ENCODE measurements at regions not wholly inside any gene's neighbourhood (a gene's known extent, or its start where the extent isn't known, plus 50 kb on each side); places are given as distances from the start of the nearest gene placed in this dataset.
A peak's percentile ranks its signal among the peaks of the same experiment; 100 is the strongest.
"Not testable (repeated sequence)": the region's sequence is repeated elsewhere in the genome, so short reads cannot be mapped to it uniquely, and the experiment has no call there.

DNA sequence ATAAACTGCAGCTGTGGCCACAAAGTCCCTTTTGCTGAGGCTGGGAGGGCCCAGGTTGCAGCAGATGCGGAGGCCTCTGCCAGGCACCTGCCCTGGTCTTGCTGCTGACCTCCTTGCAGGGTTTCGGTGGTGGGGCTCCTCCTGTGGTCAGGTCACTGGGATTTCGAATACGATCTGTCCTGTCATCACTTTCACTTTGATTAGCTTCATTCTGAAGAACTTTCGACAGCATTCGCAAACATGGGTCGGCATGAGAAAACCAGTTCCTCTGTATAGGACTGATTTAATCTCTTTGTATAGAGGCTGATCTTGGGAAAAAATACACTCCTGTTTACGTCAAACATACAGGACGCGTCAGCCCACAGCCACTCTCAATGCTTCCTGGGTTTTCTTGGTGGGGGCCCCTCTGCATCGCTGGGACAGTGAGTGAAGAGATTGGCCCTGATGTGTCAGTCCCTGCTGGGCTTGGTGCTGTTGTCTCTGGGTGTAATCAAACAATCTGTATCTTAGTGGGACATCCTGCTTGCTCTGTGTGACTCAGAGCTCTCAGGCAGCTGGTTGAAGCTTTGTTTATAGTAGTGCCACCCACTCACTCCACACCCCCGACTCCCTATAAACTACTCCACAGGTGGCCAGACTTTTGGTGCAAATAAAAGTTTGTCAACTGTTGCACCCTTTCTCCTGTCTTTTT, 209.4 kb upstream of the CXCR4 start:
- DNase-seq (ENCODE audit: low read depth in 2 of 2), result peak; percentile 17 to 49

DNA sequence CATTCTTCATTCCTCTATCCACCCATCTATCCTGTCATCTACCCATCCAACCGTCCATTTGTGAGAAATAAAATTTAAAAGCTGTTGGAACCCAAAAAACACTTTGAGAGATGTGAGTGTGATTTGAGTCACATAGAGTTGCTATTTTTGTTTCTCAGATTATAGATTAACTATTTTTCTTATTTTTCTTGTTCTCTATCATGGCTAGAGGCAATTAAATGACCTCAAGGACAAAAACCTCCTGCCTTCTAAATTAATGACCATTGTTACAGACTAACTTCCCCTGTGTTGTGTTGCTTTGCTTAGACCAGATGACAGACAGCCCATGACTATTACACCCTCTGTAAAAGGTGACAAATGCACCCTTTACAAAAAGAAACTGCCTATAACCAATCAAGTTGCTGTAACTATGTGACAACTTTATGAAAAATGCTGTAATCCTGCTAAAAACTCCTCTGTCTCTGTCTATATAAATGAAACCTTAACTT, 207.9 kb upstream of the CXCR4 start:
- DNase-seq (ENCODE audit: low read depth in 2 of 2), result no peak

DNA sequence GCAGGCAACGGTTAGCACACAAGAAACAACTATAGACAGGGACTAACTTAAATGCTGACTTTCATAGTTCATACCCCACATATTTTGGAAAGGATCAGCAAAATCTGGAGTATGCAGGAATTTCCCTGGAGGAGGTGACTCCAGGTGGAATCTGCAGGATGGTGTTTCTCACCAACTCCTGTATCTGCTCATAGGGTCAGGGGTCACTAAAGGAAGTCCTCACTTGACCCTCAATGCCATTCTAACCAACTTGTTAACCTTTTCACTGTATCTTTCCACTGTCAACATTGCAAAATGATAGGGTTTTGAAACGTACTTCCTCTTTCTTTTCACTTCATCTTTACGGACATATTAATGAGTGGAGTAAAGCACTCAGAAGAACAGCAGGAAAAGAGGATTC, 207.0 kb upstream of the CXCR4 start:
- no peak for DNase-seq (ENCODE audit: low read depth in 2 of 2)

DNA sequence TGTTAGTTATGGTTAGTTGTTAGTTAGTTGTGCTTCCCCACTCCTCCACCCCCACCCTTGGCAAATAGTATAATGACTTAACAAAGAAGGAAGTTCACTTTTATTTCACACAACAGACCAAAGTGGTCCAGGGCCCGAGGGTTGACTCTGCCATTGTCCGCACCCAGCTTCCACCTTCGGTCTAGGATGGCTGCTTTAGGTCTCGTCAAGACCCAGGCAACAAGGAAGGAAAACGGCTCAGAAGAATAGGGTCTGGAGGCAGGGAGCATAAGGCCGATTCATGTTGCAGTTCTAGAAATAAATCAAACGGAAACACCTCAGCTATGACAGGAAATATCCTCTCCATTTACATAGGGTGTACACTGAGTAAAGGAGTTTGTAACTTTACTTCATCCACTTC, 206.0 kb upstream of the CXCR4 start:
- DNase-seq (ENCODE audit: low read depth in 2 of 2), result no peak

DNA sequence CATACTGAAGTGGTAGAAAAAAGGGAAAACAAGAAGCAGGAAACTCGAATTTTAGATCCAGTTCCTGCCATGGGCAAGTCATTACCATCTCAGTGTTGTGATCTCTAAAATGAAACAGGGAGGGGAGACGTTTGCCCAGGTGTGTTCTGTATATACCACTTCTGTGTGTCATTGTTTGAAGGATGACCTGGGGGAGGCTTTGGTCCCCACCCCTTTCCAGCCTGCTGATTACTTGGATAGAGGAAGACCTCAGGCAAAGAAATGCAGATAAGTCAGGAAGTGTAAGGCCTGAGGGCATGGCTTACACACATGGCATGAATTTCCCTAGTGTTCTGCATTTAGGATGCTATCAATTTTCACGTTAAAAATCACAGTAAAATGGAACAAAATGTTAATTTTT, 205.2 kb upstream of the CXCR4 start:
- DNase-seq (ENCODE audit: low read depth in 2 of 2), result no peak

DNA sequence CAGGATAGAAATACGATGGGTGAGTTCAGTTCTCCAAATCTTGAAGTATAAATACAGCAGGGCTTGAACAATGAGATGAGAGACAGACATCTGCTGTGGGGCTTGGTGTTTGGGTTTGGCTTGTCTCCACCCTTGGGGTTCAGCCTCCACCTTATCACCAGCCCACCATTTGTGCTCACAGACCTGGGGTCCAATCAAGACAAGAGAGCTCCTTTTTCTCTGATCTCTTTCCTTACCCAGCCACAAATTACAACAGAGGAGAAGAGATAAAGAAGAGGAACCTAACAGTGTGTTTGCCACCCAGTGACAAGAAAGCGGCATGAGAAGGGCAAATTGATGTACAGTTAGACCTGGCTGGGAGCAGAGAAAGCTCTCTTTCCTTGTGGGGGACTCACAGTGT, 204.5 kb upstream of the CXCR4 start:
- no peak for DNase-seq (ENCODE audit: low read depth in 2 of 2)

DNA sequence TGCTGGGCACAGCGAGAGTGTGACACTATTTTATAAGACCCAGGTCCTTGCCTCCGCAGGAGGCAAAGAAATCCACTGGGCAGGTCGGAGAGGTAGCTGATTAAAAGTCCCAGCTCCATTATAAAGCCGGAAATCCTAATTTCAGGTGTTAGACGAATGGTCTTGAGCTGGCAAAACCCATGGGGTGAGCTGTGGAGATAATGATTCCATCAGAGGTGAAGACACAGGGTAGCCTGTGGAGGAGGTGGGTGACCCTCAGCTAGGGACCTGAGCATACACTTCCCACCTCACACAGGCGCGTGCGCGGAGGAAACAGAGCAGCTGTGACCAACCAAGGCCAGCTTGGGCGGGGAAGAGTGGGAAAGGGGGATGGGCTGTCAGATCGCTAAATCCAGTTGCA, 201.7 kb upstream of the CXCR4 start:
- no peak for DNase-seq (ENCODE audit: low read depth in 2 of 2)

DNA sequence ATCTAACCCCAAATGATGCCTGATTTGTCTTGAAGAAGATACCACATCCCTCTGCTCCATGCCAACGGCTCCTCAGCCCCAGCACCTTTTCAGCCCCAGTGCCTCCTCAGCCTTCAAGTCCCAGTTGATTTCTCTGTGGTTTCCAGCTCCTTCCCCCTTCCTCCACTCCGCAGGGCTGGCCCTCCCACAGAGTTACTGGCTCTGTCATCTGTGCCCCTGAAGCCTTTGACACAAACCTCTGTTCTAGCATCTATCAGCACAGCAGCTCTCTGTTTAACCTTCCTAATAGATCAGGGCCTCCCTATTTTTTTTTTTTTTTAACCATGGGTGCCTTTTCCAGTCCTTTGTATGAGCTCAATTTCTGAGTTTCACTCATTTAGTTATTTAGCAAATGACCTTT, 201.3 kb upstream of the CXCR4 start:
- no peak for DNase-seq (ENCODE audit: low read depth in 2 of 2)

DNA sequence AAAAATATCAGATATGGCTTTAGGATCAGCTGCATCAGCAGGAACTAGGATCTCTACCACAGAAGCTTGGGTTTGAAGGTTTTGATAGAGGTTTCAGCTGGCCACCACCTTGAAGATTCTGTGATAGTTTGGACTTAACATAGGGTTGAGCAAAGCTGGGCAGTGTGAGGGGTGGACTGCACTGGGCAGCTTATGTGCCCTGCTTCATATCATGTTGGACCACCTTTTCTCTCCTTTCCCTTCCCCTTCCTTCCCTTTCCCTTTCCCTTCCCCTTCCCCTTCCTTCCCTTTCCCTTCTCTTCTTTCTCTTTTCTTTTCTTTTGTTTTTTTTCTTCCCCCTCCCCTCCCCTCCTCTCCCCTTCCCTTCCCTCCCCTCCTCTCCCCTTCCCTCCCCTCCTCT, 196.3 kb upstream of the CXCR4 start:
- DNase-seq (ENCODE audit: low read depth in 2 of 2), result no peak

DNA sequence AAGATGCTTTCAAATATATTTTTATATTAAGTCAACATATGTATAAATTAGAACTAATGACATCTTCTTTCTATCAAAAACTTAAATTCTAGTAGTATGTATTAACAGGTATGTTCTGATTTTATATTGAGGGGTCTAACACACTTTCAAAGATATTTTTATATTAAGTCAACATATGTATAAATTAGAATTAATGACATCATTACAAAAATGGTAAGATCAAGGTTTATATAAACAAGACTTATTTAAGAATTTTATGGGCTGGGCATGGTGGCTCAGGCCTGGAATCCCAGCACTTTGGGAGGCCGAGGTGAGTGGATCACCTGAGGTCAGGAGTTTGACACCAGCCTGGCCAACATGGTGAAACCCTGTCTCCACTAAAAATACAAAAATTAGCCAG, 194.6 kb upstream of the CXCR4 start:
- DNase-seq (ENCODE audit: low read depth in 2 of 2), result not testable (repeated sequence)

DNA sequence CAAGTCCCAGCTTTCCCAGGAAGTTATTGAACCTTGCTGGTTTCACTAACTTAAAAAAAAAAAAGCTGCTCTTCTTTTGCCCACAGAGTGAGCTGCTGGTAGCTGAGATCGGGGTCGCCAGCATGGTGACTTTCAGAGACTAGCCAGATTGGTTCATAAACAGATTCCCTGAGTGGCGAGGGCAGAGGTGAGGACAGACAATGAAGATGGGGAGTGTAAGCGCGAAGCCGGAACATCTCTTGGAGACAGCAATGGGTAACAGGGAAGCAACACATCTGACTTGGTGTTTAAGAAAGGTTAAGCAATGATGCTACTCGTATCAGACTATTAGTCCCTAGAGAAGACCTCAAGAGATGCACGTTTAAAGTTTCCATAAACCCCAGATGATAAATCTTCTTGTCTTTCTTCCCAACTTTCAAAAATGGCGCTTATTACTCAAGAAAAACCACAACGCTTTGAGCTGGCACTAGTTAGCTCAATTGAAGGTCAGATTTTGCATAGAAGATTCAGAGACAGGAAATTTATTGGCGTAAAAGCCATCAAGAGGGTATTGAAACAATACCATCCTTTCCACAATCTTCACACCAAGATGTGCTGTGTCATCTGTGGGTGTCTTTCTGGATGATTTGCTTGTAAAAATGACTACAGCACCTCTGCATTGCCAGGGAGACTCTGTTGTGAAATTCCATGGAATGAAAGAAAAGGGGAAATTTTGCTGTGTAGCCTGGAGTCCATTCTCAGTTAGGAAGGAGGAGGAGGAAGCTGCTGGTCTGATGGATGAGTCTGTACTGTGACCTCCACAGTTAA, 193.1 kb upstream of the CXCR4 start:
- DNase-seq (ENCODE audit: low read depth in 2 of 2), result no peak

DNA sequence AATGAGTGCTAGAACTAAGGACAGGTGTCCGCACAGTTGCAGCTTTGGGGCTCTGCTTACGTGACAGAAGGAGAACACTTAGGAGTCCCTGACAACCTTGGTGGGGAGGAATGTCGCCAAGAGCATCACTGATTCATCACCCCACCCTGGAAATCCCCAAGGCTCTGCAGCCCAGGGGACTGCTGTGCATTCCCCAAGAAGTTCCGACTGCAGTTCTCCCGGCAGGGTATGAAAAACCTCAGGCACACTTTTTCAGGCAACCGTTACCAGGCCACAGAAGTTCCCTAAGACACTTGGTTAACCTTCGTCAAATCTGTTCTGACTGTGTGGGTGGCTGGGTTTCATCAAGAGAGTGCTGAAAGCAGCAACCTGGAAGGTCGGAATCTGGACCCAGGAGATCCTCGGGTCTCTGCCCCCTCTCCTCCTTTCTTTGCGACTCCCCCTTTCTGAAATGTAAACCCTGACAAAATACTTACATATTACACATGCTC, 192.1 kb upstream of the CXCR4 start:
- no peak for DNase-seq (ENCODE audit: low read depth in 2 of 2)

DNA sequence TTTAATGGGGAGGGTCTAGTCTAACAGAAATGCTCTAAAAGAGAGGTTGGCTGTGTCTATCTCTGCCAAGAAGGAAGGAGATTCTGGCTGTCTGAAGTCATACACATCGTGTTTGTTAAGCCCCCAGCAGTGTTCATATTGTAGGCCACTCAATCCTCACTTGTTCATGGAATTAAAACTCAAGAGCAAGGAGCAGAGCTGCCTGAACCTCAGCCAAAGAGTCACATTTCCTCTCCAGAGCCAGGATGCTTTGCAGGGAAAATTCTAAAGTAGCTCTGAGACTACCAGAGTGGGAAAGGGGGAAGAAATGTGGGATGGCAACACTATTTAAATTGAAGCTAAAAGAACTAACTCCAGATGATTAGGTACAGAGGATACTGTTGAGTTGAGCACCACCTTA, 190.7 kb upstream of the CXCR4 start:
- no peak for DNase-seq (ENCODE audit: low read depth in 2 of 2)

DNA sequence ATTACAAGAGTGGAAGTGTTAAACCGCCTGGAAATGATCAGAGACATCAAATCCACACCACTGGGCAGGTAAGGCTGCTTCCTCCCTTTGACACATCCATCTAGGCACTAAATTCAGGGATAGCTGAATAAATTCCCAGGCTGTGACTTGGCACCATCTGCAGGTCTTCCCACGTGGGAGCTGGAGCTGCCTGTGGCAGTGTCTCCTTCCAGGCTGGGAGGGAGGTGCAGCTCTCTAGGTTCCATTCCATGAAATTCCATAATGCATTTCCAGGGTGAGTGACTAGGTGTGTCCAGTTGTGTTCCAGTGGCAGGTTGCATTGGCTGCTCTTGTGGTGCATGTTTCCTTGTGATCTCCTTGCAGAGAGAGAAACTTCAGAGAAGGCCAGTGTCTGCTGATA, 188.9 kb upstream of the CXCR4 start:
- no peak for DNase-seq (ENCODE audit: low read depth in 2 of 2)

DNA sequence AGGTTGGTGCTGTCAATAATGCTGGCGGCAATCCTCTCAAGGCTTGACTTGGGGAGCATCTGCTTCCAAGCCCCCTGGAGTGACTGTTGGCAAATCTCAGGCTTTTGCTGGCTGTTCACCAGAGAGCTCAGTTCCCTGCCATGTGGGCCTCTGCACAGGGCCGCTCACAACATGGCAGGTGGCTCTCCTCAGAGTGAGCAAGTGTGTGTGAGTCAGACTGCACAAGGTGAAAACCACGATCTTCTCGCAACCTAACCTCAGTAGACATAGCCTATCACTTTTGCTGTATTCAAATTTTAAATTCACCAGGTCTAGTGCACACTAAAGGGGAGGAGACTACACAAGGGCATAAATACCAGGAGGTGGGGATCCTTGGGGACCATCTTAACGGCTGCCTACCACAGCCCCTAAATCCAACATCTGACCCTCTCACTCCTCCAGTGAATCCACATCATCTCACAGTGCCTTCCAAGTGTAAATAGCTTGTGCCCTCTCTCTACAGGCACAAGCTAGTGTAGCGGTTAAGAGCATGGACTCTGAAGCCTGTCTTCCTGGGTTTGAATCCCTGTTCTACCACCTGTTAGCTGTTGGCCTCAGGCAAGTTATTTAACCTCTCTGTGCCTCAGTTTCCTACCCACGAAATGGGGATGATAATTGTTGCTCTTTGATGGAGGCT, 187.7 kb upstream of the CXCR4 start:
- peak; percentile 16 to 21 for DNase-seq (ENCODE audit: low read depth in 2 of 2)

DNA sequence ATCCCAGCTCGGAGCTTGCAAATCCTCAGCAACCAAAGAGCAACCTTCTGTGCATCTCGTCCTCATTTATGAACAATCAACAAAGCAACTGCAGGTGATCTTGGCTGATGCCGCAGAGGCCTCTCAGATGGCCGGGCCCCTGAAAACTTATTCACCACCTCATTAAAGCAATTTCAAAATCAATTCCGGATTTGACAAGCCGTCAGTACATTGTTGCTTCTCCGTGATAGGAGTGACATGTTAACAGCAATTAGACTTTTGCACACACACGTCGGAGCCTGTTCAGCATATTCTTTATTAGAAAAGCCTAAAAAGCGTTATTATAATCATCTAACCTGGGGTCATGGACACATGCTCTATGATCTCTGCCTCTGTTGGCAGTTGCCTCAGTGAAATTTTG, 183.1 kb upstream of the CXCR4 start:
- no peak for DNase-seq (ENCODE audit: low read depth in 2 of 2)

DNA sequence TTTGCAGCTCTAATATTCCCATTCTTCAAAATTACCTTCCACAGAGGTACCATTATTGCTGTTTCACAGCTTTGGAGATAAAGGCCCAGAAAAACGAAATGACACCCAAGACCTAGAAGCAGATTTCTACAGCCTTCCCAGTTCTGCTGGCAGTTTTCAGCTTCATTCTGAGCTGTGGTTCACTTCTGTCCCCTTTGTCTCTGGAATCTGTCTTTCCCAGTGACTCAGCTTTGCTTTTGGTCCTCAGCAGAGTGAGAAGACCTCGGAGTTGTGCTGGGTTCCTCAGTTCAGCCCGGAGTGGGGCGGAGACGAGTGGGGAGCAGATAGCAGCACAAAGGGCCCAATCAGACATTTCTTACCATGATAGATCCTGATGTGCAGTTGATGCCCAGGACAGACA, 180.7 kb upstream of the CXCR4 start:
- DNase-seq (ENCODE audit: low read depth in 2 of 2), result no peak

DNA sequence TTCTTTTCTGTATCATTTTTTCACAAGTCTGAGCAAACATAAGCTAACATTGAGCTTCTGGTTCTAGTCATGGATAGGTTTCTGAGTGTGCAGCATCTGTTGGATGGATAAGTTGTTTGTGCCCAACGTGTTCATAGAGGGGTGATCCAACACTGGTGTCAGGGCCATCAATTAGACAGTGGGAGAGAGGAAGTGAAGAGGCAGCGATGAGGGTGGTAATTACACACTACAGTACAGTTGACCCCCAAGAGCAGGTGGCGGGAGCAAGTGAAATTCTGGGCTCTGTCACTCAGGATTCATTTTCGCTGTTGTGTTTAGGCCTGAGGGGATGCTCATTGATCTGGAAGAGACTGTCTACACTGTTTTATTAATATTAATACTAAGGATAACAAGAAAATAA, 180.0 kb upstream of the CXCR4 start:
- DNase-seq (ENCODE audit: low read depth in 2 of 2), result no peak

DNA sequence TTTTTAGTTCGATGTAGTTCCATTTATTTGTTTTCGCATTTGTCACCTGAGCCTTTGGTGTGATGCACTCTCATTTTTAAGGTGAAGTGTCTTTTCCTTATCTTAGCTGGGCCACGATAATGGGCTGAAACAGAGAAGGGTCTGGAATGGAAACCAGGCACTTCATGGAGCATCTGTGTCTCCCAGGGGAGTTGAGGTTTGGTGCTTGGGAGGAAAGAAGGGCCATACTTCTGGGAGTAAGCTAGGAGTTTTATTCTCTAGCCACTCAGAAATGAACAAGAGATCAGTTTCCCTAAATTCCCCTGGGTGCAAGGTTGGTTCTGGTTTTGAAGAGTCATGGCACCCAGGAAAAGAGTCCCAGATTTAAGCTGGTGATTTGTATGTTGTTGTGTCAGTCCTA, 179.4 kb upstream of the CXCR4 start:
- no peak for DNase-seq (ENCODE audit: low read depth in 2 of 2)

DNA sequence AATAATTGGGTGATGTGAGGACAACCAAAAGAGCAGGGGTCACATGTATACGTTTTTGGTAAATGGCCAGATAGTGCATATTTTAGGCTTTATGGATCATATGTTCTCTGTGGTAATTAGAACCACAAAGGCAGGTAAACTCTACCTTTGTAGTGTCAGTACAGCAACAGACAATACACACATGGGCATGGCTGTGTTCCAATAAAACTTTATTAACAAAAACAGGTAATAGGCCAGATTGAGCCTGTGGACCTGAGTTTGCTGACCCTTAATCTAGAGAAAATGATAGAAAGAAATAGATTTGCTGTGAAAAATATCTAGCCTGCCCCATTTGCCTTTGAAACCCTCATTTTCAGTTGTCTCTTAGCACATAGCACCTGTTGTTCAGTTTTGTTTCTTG, 177.2 kb upstream of the CXCR4 start:
- DNase-seq (ENCODE audit: low read depth in 2 of 2), result no peak

DNA sequence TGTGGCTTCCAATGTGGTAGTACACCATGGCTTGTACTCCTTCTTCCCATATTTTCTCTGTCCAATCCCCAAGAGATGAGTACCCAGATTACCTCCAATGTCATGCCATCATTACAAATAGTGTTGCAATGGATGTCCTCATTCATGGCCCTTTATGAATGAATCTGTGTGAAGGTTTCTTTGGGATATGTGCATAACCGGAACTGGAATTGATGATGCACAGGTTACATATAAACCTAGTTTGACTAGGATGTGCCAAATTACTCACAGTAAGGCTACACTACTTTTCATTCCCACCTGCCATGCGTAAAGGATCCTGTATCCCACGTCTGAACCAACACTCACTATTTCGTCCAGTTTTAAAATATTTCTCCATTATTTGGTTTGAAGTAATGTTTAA, 173.9 kb upstream of the CXCR4 start:
- DNase-seq (ENCODE audit: low read depth in 2 of 2), result no peak

DNA sequence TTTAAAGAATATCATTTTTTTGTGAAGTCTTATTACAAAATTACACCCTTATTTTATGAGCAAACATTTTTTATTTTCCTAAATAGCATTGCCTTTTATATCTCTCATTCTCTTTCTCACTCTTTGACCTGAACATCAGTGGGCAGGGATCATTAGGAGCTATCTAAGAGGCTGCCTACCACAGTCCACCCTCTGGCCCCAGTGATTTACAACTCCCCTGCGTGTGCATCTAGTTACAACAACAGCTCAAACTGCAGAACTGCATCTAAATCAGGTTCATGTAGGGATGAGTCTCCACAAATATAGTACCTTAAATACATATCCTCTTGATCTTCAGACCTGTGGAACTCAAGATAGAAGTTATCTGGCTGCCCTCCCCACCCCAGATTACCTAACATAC, 172.4 kb upstream of the CXCR4 start:
- DNase-seq (ENCODE audit: low read depth in 2 of 2), result no peak

DNA sequence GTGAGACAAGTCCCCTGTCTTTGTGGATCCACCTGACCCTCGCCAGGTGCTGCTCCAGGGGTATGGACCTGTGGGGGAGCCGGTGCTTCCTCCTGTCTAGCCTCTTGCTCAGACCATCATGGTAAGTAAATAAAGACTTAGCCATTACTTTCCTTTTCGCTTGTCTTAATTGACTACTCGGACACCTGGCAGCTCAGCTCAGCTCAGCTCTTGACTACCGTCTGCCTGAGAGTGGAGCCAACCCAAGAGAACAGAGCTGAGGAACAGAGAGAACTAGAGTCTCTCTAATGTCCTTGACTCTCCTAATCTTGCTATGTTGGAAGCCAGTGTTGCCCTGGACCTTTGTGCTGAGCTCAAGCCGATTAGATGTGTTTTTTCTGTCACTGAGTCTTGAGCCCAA, 170.3 kb upstream of the CXCR4 start:
- DNase-seq (ENCODE audit: low read depth in 2 of 2), result no peak
